ENCODE measurements at regions not wholly inside any gene's neighbourhood (a gene's known extent, or its start where the extent isn't known, plus 50 kb on each side); places are given as distances from the start of the nearest gene placed in this dataset.

GRCh38 chr1:232459087-232459486 is 170.8 kb downstream of the SIPA1L2 start:
- Histone ChIP-seq H3K4ac (ENCODE audit: low read depth, low read length) (no peak overlapping the region), H2BK20ac (ENCODE audit: low read depth, low read length) (no peak overlapping the region), H3K27me3 (ENCODE audit: control insufficient read depth, insufficient read depth, low read length) (no peaks in the 10 kb centered on the region), H3K27ac (ENCODE audit: insufficient read depth, low read length) (no peak overlapping the region), H3K4me2 (ENCODE audit: low read depth, low read length) (no peak overlapping the region), H2BK15ac (ENCODE audit: low read depth, low read length) (no peak overlapping the region), H3K18ac (ENCODE audit: low read depth, low read length) (no peak overlapping the region), H2BK120ac (ENCODE audit: low read depth, low read length) (no peak overlapping the region), H2AK5ac (ENCODE audit: low read depth, low read length) (no peak overlapping the region), H4K20me1 (ENCODE audit: insufficient read depth, low read length) (no peaks in the 10 kb centered on the region), H3K4me3 (ENCODE audit: insufficient read depth, low read depth, low read length) (no peak overlapping the region), H3K9me3 (ENCODE audit: control insufficient read depth, insufficient read depth, low read length) (no peaks in the 10 kb centered on the region), H4K5ac (ENCODE audit: low read depth, low read length) (no peak overlapping the region), H3K79me1 (ENCODE audit: low read depth in 1 of 2, low read length in 2 of 2) (no peaks in the 10 kb centered on the region; a peak in 1 of 4 replicates), H4K91ac (ENCODE audit: insufficient read depth, low read depth, low read length) (no peak overlapping the region), H3K14ac (replicated peaks; ENCODE audit: low read depth, low read length) (no peak overlapping the region), H4K8ac (ENCODE audit: low read depth in 2 of 2, low read length in 2 of 2) (no peak overlapping the region), H2BK5ac (ENCODE audit: low read depth, low read length, poor library complexity, severe bottlenecking) (no peak overlapping the region), H3K4me1 (ENCODE audit: control insufficient read depth, insufficient read depth, low read length) (no peaks in the 10 kb centered on the region), H2AFZ (replicated peaks; ENCODE audit: low read length, poor library complexity) (no peak overlapping the region), H3K9me1 (ENCODE audit: insufficient read depth, low read length) (peaks cover 9% of the 10 kb centered on the region; the same call in 1 of the 2 replicates), H3K36me3 (ENCODE audit: control insufficient read depth, insufficient read depth, low read length) (peaks cover 7% of the 10 kb centered on the region; the same call in 1 of the 2 replicates), H3K56ac (ENCODE audit: extremely low read depth, insufficient read depth, low read length) (no peak overlapping the region), H2AK9ac (replicated peaks; ENCODE audit: low read depth, low read length, poor library complexity) (no peak overlapping the region), H3K9ac (ENCODE audit: low read depth, low read length) (no peak overlapping the region), H3K23ac (ENCODE audit: low read depth, low read length) (no peak overlapping the region)
- intact Hi-C loops (cut with micrococcal nuclease) (no loop called here), in situ Hi-C loops (cut with MboI; ENCODE audit: low sequenced_read_pairs) (no loop called here), dilution Hi-C loops (cut with HindIII; ENCODE audit: low sequenced_read_pairs, unreplicated experiment) (no loop called here)
- CTCF ChIA-PET: no interaction called here
- POLR2A ChIA-PET (ENCODE audit: unreplicated experiment): no interaction called here
- BruUV-seq (replicated peaks): no TSS peak
- no peak for DNase-seq
- no peak for ATAC-seq (ENCODE audit: low read depth)
- no peak for TF ChIP-seq USF2 (IDR thresholded peaks at IDR 0.05; ENCODE audit: low read depth, low read length)
- no peak for TF ChIP-seq FOS (IDR thresholded peaks at IDR 0.05; ENCODE audit: low read depth, low read length)
- TF ChIP-seq, protein P1, sequence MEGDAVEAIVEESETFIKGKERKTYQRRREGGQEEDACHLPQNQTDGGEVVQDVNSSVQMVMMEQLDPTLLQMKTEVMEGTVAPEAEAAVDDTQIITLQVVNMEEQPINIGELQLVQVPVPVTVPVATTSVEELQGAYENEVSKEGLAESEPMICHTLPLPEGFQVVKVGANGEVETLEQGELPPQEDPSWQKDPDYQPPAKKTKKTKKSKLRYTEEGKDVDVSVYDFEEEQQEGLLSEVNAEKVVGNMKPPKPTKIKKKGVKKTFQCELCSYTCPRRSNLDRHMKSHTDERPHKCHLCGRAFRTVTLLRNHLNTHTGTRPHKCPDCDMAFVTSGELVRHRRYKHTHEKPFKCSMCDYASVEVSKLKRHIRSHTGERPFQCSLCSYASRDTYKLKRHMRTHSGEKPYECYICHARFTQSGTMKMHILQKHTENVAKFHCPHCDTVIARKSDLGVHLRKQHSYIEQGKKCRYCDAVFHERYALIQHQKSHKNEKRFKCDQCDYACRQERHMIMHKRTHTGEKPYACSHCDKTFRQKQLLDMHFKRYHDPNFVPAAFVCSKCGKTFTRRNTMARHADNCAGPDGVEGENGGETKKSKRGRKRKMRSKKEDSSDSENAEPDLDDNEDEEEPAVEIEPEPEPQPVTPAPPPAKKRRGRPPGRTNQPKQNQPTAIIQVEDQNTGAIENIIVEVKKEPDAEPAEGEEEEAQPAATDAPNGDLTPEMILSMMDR (conservative IDR thresholded peaks at IDR 0.05; ENCODE audit: low read depth, low read length): no peak
- TF ChIP-seq, protein P2, sequence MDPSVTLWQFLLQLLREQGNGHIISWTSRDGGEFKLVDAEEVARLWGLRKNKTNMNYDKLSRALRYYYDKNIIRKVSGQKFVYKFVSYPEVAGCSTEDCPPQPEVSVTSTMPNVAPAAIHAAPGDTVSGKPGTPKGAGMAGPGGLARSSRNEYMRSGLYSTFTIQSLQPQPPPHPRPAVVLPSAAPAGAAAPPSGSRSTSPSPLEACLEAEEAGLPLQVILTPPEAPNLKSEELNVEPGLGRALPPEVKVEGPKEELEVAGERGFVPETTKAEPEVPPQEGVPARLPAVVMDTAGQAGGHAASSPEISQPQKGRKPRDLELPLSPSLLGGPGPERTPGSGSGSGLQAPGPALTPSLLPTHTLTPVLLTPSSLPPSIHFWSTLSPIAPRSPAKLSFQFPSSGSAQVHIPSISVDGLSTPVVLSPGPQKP (IDR thresholded peaks at IDR 0.05; ENCODE audit: borderline replicate concordance, low read depth, low read length): no peak
- TF ChIP-seq RCOR1 (IDR thresholded peaks at IDR 0.05; ENCODE audit: insufficient replicate concordance, low read length): no peak
- TF ChIP-seq MAFK (IDR thresholded peaks at IDR 0.05; ENCODE audit: low read depth, low read length): no peak
- 88% methylated on average over 3 of the region's 4 CpGs; no CpG with 5 or more reads in 1 of the 2 experiments for WGBS, 2 experiments (ENCODE audit: extremely low coverage in 2 of 2, insufficient read length in 1 of 2)

Data from IMR-90 (cell line).